ENCODE measurements at regions not wholly inside any gene's neighbourhood (a gene's known extent, or its start where the extent isn't known, plus 50 kb on each side); places are given as distances from the start of the nearest gene placed in this dataset.

DNA sequence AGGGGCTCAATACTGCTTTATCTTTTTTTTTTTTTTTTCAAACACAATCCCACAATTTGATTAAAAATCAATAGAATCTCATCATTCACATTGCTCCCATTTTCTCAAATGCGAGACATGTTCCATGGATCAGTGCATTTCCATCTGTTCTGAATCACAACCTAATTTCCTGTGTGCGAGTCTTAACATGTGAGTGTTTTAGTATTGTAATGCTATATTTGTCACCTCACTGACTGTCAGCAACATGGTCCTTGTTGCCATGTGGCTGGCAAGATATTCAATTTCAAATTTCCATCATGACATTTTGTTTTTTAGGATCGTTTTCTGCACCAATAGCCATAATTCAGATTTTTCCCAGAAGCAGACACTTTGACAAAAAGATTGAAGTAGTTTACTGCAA lies 233.2 kb upstream of the PRDM9 start:
- TF ChIP-seq CTCF (conservative IDR thresholded peaks at IDR 0.05; ENCODE audit: low read depth, low read length) (no peak), EZH2 (IDR thresholded peaks at IDR 0.05; ENCODE audit: low read length, unreplicated experiment) (no peak)

Measured in PC-3 (cell line).